ENCODE measurements at regions not wholly inside any gene's neighbourhood (a gene's known extent, or its start where the extent isn't known, plus 50 kb on each side); places are given as distances from the start of the nearest gene placed in this dataset.
"Not testable (repeated sequence)": the region's sequence is repeated elsewhere in the genome, so short reads cannot be mapped to it uniquely, and the experiment has no call there.

GRCh38 chr20:24418731-24419130, 50.7 kb upstream of the SYNDIG1 start:
- ATAC-seq (ENCODE audit: low FRiP score in 2 of 2) (no peak), DNase-seq (no peak)
- peaks cover 0 to 24% (median 6%) of the 10 kb centered on the region in 4 donors for H3K9me3 ChIP-seq
- WGBS, 2 donors, result 49 to 57% methylated on average over 2 of the region's 2 CpGs
- H3K4me1 ChIP-seq, result no peaks in the 10 kb centered on the region
- no peaks in the 10 kb centered on the region for H3K27me3 ChIP-seq
- H3K36me3 ChIP-seq, result no peaks in the 10 kb centered on the region
- TF ChIP-seq POLR2AphosphoS5 (IDR thresholded peaks at IDR 0.05) (no peak), EP300 (IDR thresholded peaks at IDR 0.05) (no peak), POLR2A (IDR thresholded peaks at IDR 0.05) (no peak)
- TF ChIP-seq, protein P1, sequence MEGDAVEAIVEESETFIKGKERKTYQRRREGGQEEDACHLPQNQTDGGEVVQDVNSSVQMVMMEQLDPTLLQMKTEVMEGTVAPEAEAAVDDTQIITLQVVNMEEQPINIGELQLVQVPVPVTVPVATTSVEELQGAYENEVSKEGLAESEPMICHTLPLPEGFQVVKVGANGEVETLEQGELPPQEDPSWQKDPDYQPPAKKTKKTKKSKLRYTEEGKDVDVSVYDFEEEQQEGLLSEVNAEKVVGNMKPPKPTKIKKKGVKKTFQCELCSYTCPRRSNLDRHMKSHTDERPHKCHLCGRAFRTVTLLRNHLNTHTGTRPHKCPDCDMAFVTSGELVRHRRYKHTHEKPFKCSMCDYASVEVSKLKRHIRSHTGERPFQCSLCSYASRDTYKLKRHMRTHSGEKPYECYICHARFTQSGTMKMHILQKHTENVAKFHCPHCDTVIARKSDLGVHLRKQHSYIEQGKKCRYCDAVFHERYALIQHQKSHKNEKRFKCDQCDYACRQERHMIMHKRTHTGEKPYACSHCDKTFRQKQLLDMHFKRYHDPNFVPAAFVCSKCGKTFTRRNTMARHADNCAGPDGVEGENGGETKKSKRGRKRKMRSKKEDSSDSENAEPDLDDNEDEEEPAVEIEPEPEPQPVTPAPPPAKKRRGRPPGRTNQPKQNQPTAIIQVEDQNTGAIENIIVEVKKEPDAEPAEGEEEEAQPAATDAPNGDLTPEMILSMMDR (IDR thresholded peaks at IDR 0.05), result no peak
- no peak overlapping the region for H3K4me3 ChIP-seq
- no peak overlapping the region for H3K27ac ChIP-seq

GRCh38 chr20:24417485-24417884, 51.9 kb upstream of the SYNDIG1 start:
- H3K27ac ChIP-seq, result no peak overlapping the region
- DNase-seq (no peak), ATAC-seq (ENCODE audit: low FRiP score in 2 of 2) (no peak)
- no peak overlapping the region for H3K4me3 ChIP-seq
- peaks cover 0 to 24% (median 6%) of the 10 kb centered on the region in 4 donors for H3K9me3 ChIP-seq
- no peaks in the 10 kb centered on the region for H3K27me3 ChIP-seq
- no peaks in the 10 kb centered on the region for H3K36me3 ChIP-seq
- H3K4me1 ChIP-seq, result no peaks in the 10 kb centered on the region
- WGBS, 2 donors, result 83 to 84% methylated on average over 11 of the region's 11 CpGs
- TF ChIP-seq EP300 (IDR thresholded peaks at IDR 0.05) (no peak), POLR2A (IDR thresholded peaks at IDR 0.05) (no peak), POLR2AphosphoS5 (IDR thresholded peaks at IDR 0.05) (no peak)
- TF ChIP-seq, protein P1 (IDR thresholded peaks at IDR 0.05), result no peak

GRCh38 chr20:24415444-24415843, 54.0 kb upstream of the SYNDIG1 start:
- 79 to 85% methylated on average over 7 of the region's 7 CpGs for WGBS, 2 donors
- peaks cover 0 to 24% (median 6%) of the 10 kb centered on the region in 4 donors for H3K9me3 ChIP-seq
- H3K36me3 ChIP-seq; H3K27ac ChIP-seq; DNase-seq; H3K27me3 ChIP-seq; ATAC-seq (ENCODE audit: low FRiP score in 2 of 2); H3K4me3 ChIP-seq; H3K4me1 ChIP-seq: not testable (repeated sequence)

GRCh38 chr20:24411834-24412216, 57.6 kb upstream of the SYNDIG1 start:
- peaks cover 0 to 3% (median under 1%) of the 10 kb centered on the region in 4 donors for H3K4me1 ChIP-seq
- peak in 1 of 2 donors; percentile 56 for ATAC-seq (ENCODE audit: low FRiP score in 2 of 2)
- H3K9me3 ChIP-seq, result peaks cover 0 to 24% (median 6%) of the 10 kb centered on the region in 4 donors
- TF ChIP-seq POLR2AphosphoS5 (IDR thresholded peaks at IDR 0.05), result no peak
- no peak for TF ChIP-seq POLR2A (IDR thresholded peaks at IDR 0.05)
- no peaks in the 10 kb centered on the region for H3K27me3 ChIP-seq
- H3K36me3 ChIP-seq, result no peaks in the 10 kb centered on the region
- H3K27ac ChIP-seq, result no peak overlapping the region
- DNase-seq, result no peak
- H3K4me3 ChIP-seq, result no peak overlapping the region
- 90 to 91% methylated on average over 3 to 5 of the region's 6 CpGs for WGBS, 2 donors

DNA sequence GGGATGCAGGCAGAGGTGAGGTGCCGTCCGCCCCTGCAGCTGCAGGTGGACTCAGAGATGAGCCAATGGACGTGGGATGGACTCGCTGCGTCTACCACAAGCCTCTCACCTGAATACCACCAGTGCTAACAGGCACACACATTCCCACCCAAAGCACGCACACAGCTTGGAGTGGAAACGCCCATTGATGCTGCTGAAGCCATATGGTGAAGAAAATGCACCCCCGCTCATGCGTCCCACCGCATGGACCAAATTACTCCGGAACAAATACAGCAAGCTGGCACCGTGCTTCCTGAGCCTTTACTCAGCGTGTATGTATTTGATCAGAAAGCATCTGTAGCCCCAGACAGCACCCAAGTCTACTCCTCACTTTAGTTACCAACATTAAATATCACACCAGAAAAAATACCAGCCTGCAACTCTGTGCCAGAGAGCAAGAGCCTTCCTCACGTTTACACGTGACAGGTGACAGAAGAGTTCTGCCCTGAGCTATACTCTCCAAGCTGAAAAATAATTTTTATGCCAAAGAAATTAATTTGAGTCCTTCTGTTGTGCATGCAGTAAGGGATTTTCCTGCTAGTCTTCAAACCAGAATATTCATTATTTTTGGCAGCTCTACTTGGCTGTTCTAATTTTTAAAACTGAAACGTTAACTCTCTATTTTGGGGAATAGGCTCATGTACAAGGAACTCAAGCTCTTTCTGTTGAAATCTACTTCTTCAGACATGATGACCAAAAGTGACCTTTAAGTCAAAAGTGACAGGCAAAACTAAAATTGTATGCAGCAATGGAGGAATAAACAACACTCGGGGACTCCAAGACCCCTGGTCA, 58.2 kb upstream of the SYNDIG1 start:
- Histone ChIP-seq H3K4me1 (peaks cover 0 to 4% (median 1%) of the 10 kb centered on the region in 4 donors), H3K27me3 (no peaks in the 10 kb centered on the region), H3K27ac (no peak overlapping the region), H3K9me3 (peaks cover 0 to 20% (median 5%) of the 10 kb centered on the region in 4 donors), H3K4me3 (no peak overlapping the region), H3K36me3 (no peaks in the 10 kb centered on the region)
- TF ChIP-seq, protein P1 (IDR thresholded peaks at IDR 0.05), result no peak
- TF ChIP-seq EP300 (IDR thresholded peaks at IDR 0.05) (no peak), POLR2A (IDR thresholded peaks at IDR 0.05) (no peak), POLR2AphosphoS5 (IDR thresholded peaks at IDR 0.05) (no peak)
- 80 to 83% methylated on average over 15 to 17 of the region's 17 CpGs for WGBS, 2 donors
- peak in 1 of 2 donors; percentile 21 for DNase-seq
- ATAC-seq (ENCODE audit: low FRiP score in 2 of 2), result peak in 1 of 2 donors; percentile 8

DNA sequence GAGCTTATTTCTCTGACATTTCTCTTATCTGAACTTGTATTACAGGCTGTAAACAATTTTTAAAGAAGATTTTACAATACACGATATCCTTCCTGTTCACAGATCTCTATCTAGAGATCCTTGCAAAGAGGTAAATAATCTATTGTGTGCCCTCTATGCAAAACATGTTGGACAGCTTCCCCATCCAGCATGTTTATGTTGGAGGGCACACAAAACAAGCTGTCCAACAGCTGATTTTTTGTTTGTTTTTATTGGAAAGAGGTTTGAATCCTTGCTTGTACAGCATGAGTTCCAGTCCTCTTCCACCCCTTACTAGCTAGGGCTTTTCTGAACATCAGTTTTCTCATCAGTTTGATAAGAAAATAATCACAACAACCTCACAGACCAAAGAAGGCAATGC, 62.3 kb upstream of the SYNDIG1 start:
- 36 to 45% methylated on average over 1 of the region's 1 CpG for WGBS, 2 donors
- TF ChIP-seq POLR2AphosphoS5 (IDR thresholded peaks at IDR 0.05) (no peak), POLR2A (IDR thresholded peaks at IDR 0.05) (no peak), EP300 (IDR thresholded peaks at IDR 0.05) (no peak)
- TF ChIP-seq, protein P1 (IDR thresholded peaks at IDR 0.05), result no peak
- Histone ChIP-seq H3K4me1 (peaks cover 0 to 4% (median 1%) of the 10 kb centered on the region in 4 donors), H3K36me3 (no peaks in the 10 kb centered on the region), H3K27ac (no peak overlapping the region), H3K27me3 (no peaks in the 10 kb centered on the region), H3K9me3 (no peaks in the 10 kb centered on the region), H3K4me3 (no peak overlapping the region)
- DNase-seq (no peak), ATAC-seq (ENCODE audit: low FRiP score in 2 of 2) (no peak)

All from upper lobe of left lung (tissue), 6 donors.